GM12878 (cell line): ENCODE measurements at regions not wholly inside any gene's neighbourhood (a gene's known extent, or its start where the extent isn't known, plus 50 kb on each side); places are given as distances from the start of the nearest gene placed in this dataset.

Experiments used
- ATAC-seq: fragments of 200-7000 bp; cut with Tn5 transposase; 3 replicates; pipeline ENCODE4 v1.9.1; 2020; ENCODE audit warnings: mild to moderate bottlenecking, moderate library complexity
- BruUV-seq: library from RNA; stranded (reverse); fragments of 400-500 nt; replicated peaks from 2 replicates; lab custom pipeline; 2021; lab: Mats Ljungman, UMichigan
- CTCF ChIA-PET: fragments of 300-600 bp; sonication (Branson Sonifier 250); formaldehyde crosslinking; extraction: SDS; loops from one replicate; lab custom pipeline; 2021; ENCODE audit warnings: inconsistent platforms; lab: Yijun Ruan, JAX
- POLR2A ChIA-PET: fragments of 350-600 bp; formaldehyde crosslinking; extraction: SDS; loops from one replicate; lab custom pipeline; 2021; ENCODE audit warnings: inconsistent platforms; lab: Charles Lee
- RAD21 ChIA-PET: fragments of 300-600 bp; sonication (Branson Sonifier 250); formaldehyde crosslinking; loops from one replicate; lab custom pipeline; 2023; ENCODE audit warnings: antibody characterized with exemption; ENCODE audit not compliant: unreplicated experiment; lab: Charles Lee
- SMC1A ChIA-PET: fragments of 300-600 bp; sonication (Branson Sonifier 250); formaldehyde crosslinking; loops from one replicate; lab custom pipeline; 2023; ENCODE audit not compliant: unreplicated experiment, uncharacterized antibody; lab: Charles Lee
- DNase-seq: peaks from one replicate; pipeline ENCODE4 v3.0.0-alpha.2; 2011; ENCODE audit warnings: low read depth, low spot score
- FAIRE-seq: peaks from 3 replicates; lab custom pipeline; 2011; peaks lifted over from hg19 to GRCh38; lab: Jason Lieb, UNC
- H2AFZ ChIP-seq: 2 replicates; pipeline ENCODE4 v1.6.0; 2011; ENCODE audit warnings: low read depth, low read length, control low read depth; ENCODE audit not compliant: control insufficient read depth
- H3K27ac ChIP-seq: 2 replicates; pipeline ENCODE4 v1.5.1; 2011; ENCODE audit warnings: control low read depth; ENCODE audit not compliant: control insufficient read depth, insufficient read depth
- H3K27me3 ChIP-seq, 2 experiments: replicated peaks in 1 of 2; 2 replicates each; pipeline versions ENCODE4 v1.6.0 to v1.6.1; 2011; ENCODE audit warnings: low read length in 1 of 2; ENCODE audit not compliant: control insufficient read depth in 2 of 2, insufficient read depth in 2 of 2
- H3K36me3 ChIP-seq, 2 experiments: 2 replicates each; pipeline ENCODE4 v1.5.1; 2011; ENCODE audit warnings: low read length in 1 of 2; ENCODE audit not compliant: control insufficient read depth in 2 of 2, insufficient read depth in 2 of 2
- H3K4me1 ChIP-seq: 2 replicates; pipeline ENCODE4 v1.6.1; 2011; ENCODE audit warnings: mild to moderate bottlenecking, low read length, moderate library complexity, mixed read lengths; ENCODE audit not compliant: control insufficient read depth, insufficient read depth
- H3K4me2 ChIP-seq: 2 replicates; pipeline ENCODE4 v1.6.0; 2011; ENCODE audit warnings: control low read depth; ENCODE audit not compliant: control insufficient read depth, insufficient read depth
- H3K4me3 ChIP-seq: fragments of 200-600 bp; sonication (generic); 2 replicates; pipeline ENCODE4 v1.5.1; 2016
- H3K79me2 ChIP-seq: 2 replicates; pipeline ENCODE4 v1.6.0; 2011; ENCODE audit warnings: low read length; ENCODE audit not compliant: control insufficient read depth, insufficient read depth
- H3K9ac ChIP-seq: 2 replicates; pipeline ENCODE4 v1.8.0; 2011; ENCODE audit warnings: low read length, control low read depth, mixed read lengths; ENCODE audit not compliant: control insufficient read depth, insufficient read depth
- H3K9me3 ChIP-seq: replicated peaks from 3 replicates; pipeline ENCODE4 v1.5.1; 2011; ENCODE audit warnings: mild to moderate bottlenecking, low read length; ENCODE audit not compliant: control insufficient read depth, insufficient read depth
- H4K20me1 ChIP-seq: 2 replicates; pipeline ENCODE4 v1.6.0; 2011; ENCODE audit not compliant: control insufficient read depth, insufficient read depth
- BMI1 ChIP-seq: fragments of 450-650 bp; IDR thresholded peaks from 2 replicates; pipeline ENCODE4 v1.6.1; 2016; ENCODE audit warnings: mild to moderate bottlenecking, moderate library complexity, borderline replicate concordance
- CHD1 ChIP-seq: IDR thresholded peaks from 2 replicates; pipeline ENCODE4 v1.6.1; 2012; ENCODE audit warnings: low read depth, low read length, improper control_type of control experiment
- CHD2 ChIP-seq: IDR thresholded peaks from 2 replicates; pipeline ENCODE4 v1.6.1; 2011; ENCODE audit warnings: low read depth, low read length, improper control_type of control experiment, borderline replicate concordance
- EP300 ChIP-seq, 2 experiments: fragments of 150-350 bp in 1 of 2; IDR thresholded peaks; 2 replicates each; pipeline ENCODE4 v1.6.1; 2011 to 2012; ENCODE audit warnings: low read depth in 2 of 2, low read length in 2 of 2, borderline replicate concordance in 1 of 2, improper control_type of control experiment in 1 of 2, inconsistent platforms in 1 of 2; ENCODE audit not compliant: control insufficient read depth in 1 of 2
- HDAC6 ChIP-seq: fragments of 200-600 bp; sonication (generic); IDR thresholded peaks from one replicate; pipeline ENCODE4 v1.8.0; 2017; ENCODE audit warnings: antibody characterized with exemption; ENCODE audit not compliant: unreplicated experiment
- IKZF1 ChIP-seq: fragments of 450-650 bp; conservative IDR thresholded peaks from 2 replicates; pipeline ENCODE4 v1.6.1; 2017; ENCODE audit warnings: antibody characterized with exemption, mild to moderate bottlenecking
- MTA3 ChIP-seq: IDR thresholded peaks from 2 replicates; pipeline ENCODE4 v1.6.1; 2012; ENCODE audit warnings: low read length, inconsistent platforms, borderline replicate concordance
- NFIC ChIP-seq: IDR thresholded peaks from 2 replicates; pipeline ENCODE4 v1.6.1; 2012; ENCODE audit warnings: low read depth, mild to moderate bottlenecking, inconsistent platforms, low read length, moderate library complexity
- PAX5 ChIP-seq: IDR thresholded peaks from 2 replicates; pipeline ENCODE4 v1.6.1; 2011; ENCODE audit warnings: low read depth, low read length, borderline replicate concordance
- RBBP5 ChIP-seq: fragments of 200-600 bp; sonication (generic); conservative IDR thresholded peaks from 2 replicates; pipeline ENCODE4 v1.6.1; 2016
- STAT1 ChIP-seq: fragments of 450-650 bp; conservative IDR thresholded peaks from 2 replicates; pipeline ENCODE4 v1.6.1; 2014; ENCODE audit warnings: antibody characterized with exemption, mild to moderate bottlenecking
- SUPT20H ChIP-seq: IDR thresholded peaks from 2 replicates; pipeline ENCODE4 v1.6.1; 2011; ENCODE audit warnings: low read depth, mild to moderate bottlenecking, low read length, moderate library complexity, borderline replicate concordance; ENCODE audit not compliant: control insufficient read depth
- TCF7 ChIP-seq: IDR thresholded peaks from 2 replicates; pipeline ENCODE4 v1.6.1; 2014; ENCODE audit warnings: antibody characterized with exemption, borderline replicate concordance
- YBX1 ChIP-seq: fragments of 450-650 bp; IDR thresholded peaks from 2 replicates; pipeline ENCODE4 v1.6.1; 2016; ENCODE audit warnings: antibody characterized with exemption
- WGBS: methylation state at CpG from one replicate; pipeline ENCODE4 v1.1.6; 2016; ENCODE audit warnings: low lambda C conversion rate; ENCODE audit not compliant: insufficient replicate concordance, insufficient coverage; ENCODE audit errors: missing lambda C conversion rate; 5-methylcytosine and 5-hydroxymethylcytosine counted together
- in situ Hi-C: fragments of 300-500 bp; cut with MboI; formaldehyde crosslinking; loops from 9 replicates; pipeline ENCODE4 v1.14.3; 2018; ENCODE audit warnings: mixed read lengths
- intact Hi-C: fragments of 100-400 bp; cut with micrococcal nuclease; formaldehyde crosslinking; loops from one replicate; pipeline ENCODE4 v1.14.2; 2022; ENCODE audit not compliant: unreplicated experiment
- TF ChIP-seq, protein P1 (sequence below): fragments of 150-350 bp; IDR thresholded peaks from 2 replicates; pipeline ENCODE4 v1.6.1; 2016; ENCODE audit warnings: low read depth, low read length
- TF ChIP-seq, protein P2 (sequence below): fragments of 450-650 bp; formaldehyde crosslinking; IDR thresholded peaks from 2 replicates; pipeline ENCODE4 v1.5.0; 2022; ENCODE audit warnings: mild to moderate bottlenecking, missing genetic modification characterization

DNA sequence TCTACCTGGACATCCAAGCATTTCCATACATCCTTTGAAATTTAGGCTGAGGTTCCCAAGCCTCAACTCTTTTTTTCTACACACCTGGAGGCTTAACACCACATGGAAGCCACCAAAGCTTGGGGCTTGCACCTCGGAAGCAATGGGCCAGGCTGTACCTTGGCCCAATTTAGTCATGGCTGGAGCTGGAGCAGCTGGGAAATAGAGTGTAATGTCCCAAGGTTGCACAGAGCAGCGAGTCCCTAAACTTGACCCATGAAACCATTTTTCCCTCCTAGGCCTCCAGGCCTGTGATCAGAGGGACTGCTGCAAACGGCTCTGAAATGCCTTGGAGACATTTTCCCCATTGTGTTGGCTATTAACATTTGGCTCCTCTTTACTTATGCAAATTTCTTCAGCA is 1574.3 kb upstream of the ZEB2 start:
- TF ChIP-seq YBX1 (no peak), BMI1 (no peak), CHD1 (no peak), RBBP5 (no peak), TCF7 (no peak), EP300 (IDR thresholded peaks at IDR 0.05; ENCODE audit: borderline replicate concordance in 1 of 2, control insufficient read depth in 1 of 2, low read depth in 2 of 2, low read length in 2 of 2) (no peak), STAT1 (no peak), SUPT20H (no peak), CHD2 (no peak), IKZF1 (no peak), HDAC6 (no peak), NFIC (no peak), MTA3 (no peak), PAX5 (no peak)
- TF ChIP-seq, protein P1, sequence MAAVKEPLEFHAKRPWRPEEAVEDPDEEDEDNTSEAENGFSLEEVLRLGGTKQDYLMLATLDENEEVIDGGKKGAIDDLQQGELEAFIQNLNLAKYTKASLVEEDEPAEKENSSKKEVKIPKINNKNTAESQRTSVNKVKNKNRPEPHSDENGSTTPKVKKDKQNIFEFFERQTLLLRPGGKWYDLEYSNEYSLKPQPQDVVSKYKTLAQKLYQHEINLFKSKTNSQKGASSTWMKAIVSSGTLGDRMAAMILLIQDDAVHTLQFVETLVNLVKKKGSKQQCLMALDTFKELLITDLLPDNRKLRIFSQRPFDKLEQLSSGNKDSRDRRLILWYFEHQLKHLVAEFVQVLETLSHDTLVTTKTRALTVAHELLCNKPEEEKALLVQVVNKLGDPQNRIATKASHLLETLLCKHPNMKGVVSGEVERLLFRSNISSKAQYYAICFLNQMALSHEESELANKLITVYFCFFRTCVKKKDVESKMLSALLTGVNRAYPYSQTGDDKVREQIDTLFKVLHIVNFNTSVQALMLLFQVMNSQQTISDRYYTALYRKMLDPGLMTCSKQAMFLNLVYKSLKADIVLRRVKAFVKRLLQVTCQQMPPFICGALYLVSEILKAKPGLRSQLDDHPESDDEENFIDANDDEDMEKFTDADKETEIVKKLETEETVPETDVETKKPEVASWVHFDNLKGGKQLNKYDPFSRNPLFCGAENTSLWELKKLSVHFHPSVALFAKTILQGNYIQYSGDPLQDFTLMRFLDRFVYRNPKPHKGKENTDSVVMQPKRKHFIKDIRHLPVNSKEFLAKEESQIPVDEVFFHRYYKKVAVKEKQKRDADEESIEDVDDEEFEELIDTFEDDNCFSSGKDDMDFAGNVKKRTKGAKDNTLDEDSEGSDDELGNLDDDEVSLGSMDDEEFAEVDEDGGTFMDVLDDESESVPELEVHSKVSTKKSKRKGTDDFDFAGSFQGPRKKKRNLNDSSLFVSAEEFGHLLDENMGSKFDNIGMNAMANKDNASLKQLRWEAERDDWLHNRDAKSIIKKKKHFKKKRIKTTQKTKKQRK: no peak
- TF ChIP-seq, protein P2, sequence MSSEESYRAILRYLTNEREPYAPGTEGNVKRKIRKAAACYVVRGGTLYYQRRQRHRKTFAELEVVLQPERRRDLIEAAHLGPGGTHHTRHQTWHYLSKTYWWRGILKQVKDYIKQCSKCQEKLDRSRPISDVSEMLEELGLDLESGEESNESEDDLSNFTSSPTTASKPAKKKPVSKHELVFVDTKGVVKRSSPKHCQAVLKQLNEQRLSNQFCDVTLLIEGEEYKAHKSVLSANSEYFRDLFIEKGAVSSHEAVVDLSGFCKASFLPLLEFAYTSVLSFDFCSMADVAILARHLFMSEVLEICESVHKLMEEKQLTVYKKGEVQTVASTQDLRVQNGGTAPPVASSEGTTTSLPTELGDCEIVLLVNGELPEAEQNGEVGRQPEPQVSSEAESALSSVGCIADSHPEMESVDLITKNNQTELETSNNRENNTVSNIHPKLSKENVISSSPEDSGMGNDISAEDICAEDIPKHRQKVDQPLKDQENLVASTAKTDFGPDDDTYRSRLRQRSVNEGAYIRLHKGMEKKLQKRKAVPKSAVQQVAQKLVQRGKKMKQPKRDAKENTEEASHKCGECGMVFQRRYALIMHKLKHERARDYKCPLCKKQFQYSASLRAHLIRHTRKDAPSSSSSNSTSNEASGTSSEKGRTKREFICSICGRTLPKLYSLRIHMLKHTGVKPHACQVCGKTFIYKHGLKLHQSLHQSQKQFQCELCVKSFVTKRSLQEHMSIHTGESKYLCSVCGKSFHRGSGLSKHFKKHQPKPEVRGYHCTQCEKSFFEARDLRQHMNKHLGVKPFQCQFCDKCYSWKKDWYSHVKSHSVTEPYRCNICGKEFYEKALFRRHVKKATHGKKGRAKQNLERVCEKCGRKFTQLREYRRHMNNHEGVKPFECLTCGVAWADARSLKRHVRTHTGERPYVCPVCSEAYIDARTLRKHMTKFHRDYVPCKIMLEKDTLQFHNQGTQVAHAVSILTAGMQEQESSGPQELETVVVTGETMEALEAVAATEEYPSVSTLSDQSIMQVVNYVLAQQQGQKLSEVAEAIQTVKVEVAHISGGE (CRISPR knock-in tag): no peak
- TF ChIP-seq, all 136 proteins: peak for 0
- no TSS peak for BruUV-seq
- no peak overlapping the region for H3K4me3 ChIP-seq
- H3K27me3 ChIP-seq: no peaks in the 10 kb centered on the region
- H3K4me2 ChIP-seq: no peak overlapping the region
- CTCF ChIA-PET: no interaction called here
- DNase-seq (no peak), FAIRE-seq (no peak), ATAC-seq (no peak)
- no peaks in the 10 kb centered on the region for H4K20me1 ChIP-seq
- SMC1A ChIA-PET: no interaction called here
- intact Hi-C loops: loop anchor here (2.0 kb wide), 1 partner anchor 31 kb away; no protein-coding TSS in a partner anchor
- 0% methylated on average over 3 of the region's 3 CpGs for WGBS
- H3K27ac ChIP-seq: no peak overlapping the region
- no peaks in the 10 kb centered on the region for H3K79me2 ChIP-seq
- in situ Hi-C loops: no loop called here
- RAD21 ChIA-PET: no interaction called here
- no peaks in the 10 kb centered on the region; the same call in 2 of the 3 replicates for H3K9me3 ChIP-seq
- no peaks in the 10 kb centered on the region for H3K4me1 ChIP-seq
- POLR2A ChIA-PET: no interaction called here
- H3K9ac ChIP-seq: no peak overlapping the region
- H3K36me3 ChIP-seq: no peaks in the 10 kb centered on the region
- no peak overlapping the region for H2AFZ ChIP-seq
